Right kidney (tissue), 1 donor: ENCODE measurements at regions not wholly inside any gene's neighbourhood (a gene's known extent, or its start where the extent isn't known, plus 50 kb on each side); places are given as distances from the start of the nearest gene placed in this dataset.

Experiments used
- DNase-seq: peaks from one replicate; pipeline ENCODE4 v3.0.0-alpha.2; 2016

- no peak for DNase-seq
Observed at GRCh38 chr15:94607176-94607654, 375.9 kb downstream of the MCTP2 start.

- DNase-seq: peak; percentile 3
Observed at GRCh38 chr15:94610069-94610468, 378.7 kb downstream of the MCTP2 start.

- no peak for DNase-seq
Observed at GRCh38 chr15:94610485-94610884, 379.1 kb downstream of the MCTP2 start.

GRCh38 chr15:94611656-94612055 lies 380.3 kb downstream of the MCTP2 start:
- DNase-seq: no peak

- DNase-seq: no peak
Observed at GRCh38 chr15:94615688-94616087, 384.3 kb downstream of the MCTP2 start.

GRCh38 chr15:94620632-94621031 lies 389.3 kb downstream of the MCTP2 start:
- DNase-seq: no peak

GRCh38 chr15:94621736-94622135 lies 390.4 kb downstream of the MCTP2 start:
- no peak for DNase-seq

- no peak for DNase-seq
Observed at GRCh38 chr15:94626949-94627348, 395.6 kb downstream of the MCTP2 start.

GRCh38 chr15:94631608-94632007 lies 400.2 kb downstream of the MCTP2 start:
- DNase-seq: no peak

GRCh38 chr15:94638183-94638582 lies 406.8 kb downstream of the MCTP2 start:
- DNase-seq: no peak

GRCh38 chr15:94639701-94640100 lies 408.3 kb downstream of the MCTP2 start:
- no peak for DNase-seq

- DNase-seq: no peak
Observed at GRCh38 chr15:94644433-94644832, 413.1 kb downstream of the MCTP2 start.

GRCh38 chr15:94653071-94653470 lies 421.7 kb downstream of the MCTP2 start:
- DNase-seq: no peak

- no peak for DNase-seq
Observed at GRCh38 chr15:94655249-94655880, 424.0 kb downstream of the MCTP2 start.

- DNase-seq: no peak
Observed at GRCh38 chr15:94665676-94666441, 434.5 kb downstream of the MCTP2 start.

GRCh38 chr15:94666553-94666952 lies 435.2 kb downstream of the MCTP2 start:
- DNase-seq: no peak

- no peak for DNase-seq
Observed at GRCh38 chr15:94667109-94667508, 435.7 kb downstream of the MCTP2 start.

GRCh38 chr15:94670438-94671034 lies 439.2 kb downstream of the MCTP2 start:
- peak; percentile 43 for DNase-seq

- DNase-seq: peak; percentile 46
Observed at GRCh38 chr15:94671858-94672532, 440.6 kb downstream of the MCTP2 start.

- no peak for DNase-seq
Observed at GRCh38 chr15:94673801-94674200, 442.4 kb downstream of the MCTP2 start.

GRCh38 chr15:94674296-94674695 lies 442.9 kb downstream of the MCTP2 start:
- peak; percentile 44 for DNase-seq

GRCh38 chr15:94677202-94677790 lies 445.9 kb downstream of the MCTP2 start:
- no peak for DNase-seq

GRCh38 chr15:94682171-94682570 lies 450.8 kb downstream of the MCTP2 start:
- no peak for DNase-seq
